Stimulated activated CD8-positive, alpha-beta memory T cell treated with anti-CD3 and anti-CD28 coated beads, Interleukin-12 subunit alpha, Interleukin-12 subunit beta, amount 100 ng/mL, for 4 hours (primary cell): ENCODE measurements at regions not wholly inside any gene's neighbourhood (a gene's known extent, or its start where the extent isn't known, plus 50 kb on each side); places are given as distances from the start of the nearest gene placed in this dataset.
"Not testable (repeated sequence)": the region's sequence is repeated elsewhere in the genome, so short reads cannot be mapped to it uniquely, and the experiment has no call there.

Source experiments
- DNase-seq: peaks from one replicate; pipeline ENCODE4 v3.0.0-alpha.2; 2020; ENCODE audit warnings: low read depth

DNA sequence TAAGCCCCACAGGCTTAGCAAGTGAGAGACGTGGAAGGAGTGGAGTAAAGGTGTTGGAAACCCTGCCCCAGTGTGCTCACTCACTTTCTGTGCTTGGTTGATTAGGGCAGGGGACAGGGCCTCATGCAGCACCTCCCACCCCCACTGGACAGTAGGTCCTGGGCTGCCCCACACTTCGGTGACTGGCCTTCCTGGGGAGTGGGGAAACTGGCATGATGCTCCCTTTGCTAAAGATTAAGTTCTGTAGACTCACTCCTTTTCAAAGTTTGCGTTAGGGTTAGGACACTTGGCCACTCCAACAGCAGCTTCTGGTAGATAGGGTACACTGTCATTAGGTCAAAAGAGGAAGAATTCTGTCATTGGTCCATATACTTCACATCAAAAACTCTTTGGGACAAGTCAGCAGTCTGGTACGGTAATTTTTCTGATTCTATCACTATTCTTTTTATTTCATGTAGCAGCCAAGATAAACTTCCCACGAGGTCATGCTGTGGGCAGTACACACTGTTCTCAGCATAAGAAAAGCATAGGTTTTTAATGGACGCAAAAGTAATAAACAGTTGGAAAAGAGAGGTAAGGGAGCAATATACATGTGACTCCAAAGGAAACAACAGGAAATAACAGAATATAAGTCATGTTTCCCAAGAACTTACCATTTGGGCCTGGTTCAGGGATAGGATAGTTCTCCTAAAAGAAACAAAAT lies 106.6 kb upstream of the TERB2 start:
- not testable (repeated sequence) for DNase-seq

GRCh38 chr15:44853304-44853950 lies 103.1 kb upstream of the TERB2 start:
- DNase-seq = peak; percentile 25

DNA sequence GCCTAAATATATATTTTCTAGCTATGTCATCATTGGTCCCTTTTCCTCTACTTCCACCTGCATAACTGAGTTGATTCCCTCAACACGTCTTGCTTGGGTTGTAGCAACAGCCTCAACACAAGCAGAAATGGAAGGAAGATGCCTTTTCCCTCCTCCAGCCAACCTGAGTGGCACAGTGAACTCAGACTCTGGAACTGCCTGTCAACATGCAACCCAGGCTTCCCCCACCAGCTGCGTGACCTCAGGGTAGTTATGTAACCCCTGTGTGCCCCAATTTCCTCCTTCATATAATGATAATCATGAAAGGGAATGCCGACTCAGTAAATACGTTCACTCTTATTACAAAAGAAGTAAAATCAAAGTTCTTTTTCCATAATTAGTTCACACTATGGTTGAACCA lies 101.8 kb upstream of the TERB2 start:
- DNase-seq = not testable (repeated sequence)

GRCh38 chr15:44856284-44856683 lies 100.2 kb upstream of the TERB2 start:
- DNase-seq = not testable (repeated sequence)

- not testable (repeated sequence) for DNase-seq
Measured at GRCh38 chr15:44857164-44857710, 99.2 kb upstream of the TERB2 start.

- DNase-seq = not testable (repeated sequence)
Measured at GRCh38 chr15:44859088-44859487, 97.4 kb upstream of the TERB2 start.

- not testable (repeated sequence) for DNase-seq
Measured at GRCh38 chr15:44860168-44860567, 96.3 kb upstream of the TERB2 start.

DNA sequence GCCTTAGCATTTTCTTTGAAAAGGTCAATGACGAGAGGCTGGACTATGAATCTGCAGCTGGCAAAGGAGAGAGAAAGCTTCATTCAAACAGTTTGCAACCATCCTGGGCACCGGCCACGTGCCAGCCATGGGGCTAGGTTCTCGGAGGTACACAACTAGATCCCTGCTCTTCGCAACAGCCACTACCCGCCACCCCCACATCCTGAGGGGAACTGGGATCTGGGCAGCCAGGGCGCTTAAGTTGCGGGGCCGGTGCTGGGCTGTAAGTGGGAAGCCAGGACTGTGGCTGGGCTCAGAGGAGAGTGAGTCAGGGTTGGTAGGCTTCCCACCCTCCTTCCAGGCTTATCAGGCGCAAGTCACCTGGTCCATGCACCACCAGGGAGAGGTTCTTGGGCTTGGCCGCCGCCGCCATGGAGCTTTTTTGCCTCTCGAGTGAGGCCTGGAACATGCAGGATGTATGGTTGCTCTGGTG lies 95.0 kb upstream of the TERB2 start:
- no peak for DNase-seq

GRCh38 chr15:44861917-44862316 lies 94.6 kb upstream of the TERB2 start:
- DNase-seq = no peak

GRCh38 chr15:44862866-44863265 lies 93.6 kb upstream of the TERB2 start:
- DNase-seq = not testable (repeated sequence)

DNA sequence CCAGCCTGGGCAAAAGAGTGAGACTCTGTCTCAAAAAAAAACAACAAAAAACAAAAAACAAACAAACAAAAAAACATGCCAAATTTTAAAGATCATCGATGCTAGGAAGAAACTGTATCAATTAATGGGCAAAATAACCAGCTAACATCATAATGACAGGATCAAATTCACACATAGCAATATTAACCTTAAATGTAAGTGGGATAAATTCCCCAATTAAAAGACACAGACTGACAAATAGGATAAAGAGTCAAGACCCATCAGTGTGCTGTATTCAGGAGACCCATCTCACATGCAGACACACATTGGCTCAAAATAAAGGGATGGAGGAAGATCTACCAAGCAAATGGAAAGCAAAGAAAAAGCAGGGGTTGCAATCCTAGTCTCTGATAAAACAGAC lies 88.4 kb upstream of the TERB2 start:
- not testable (repeated sequence) for DNase-seq

- DNase-seq = not testable (repeated sequence)
Measured at GRCh38 chr15:44870125-44870524, 86.4 kb upstream of the TERB2 start.

GRCh38 chr15:44873103-44873502 lies 83.4 kb upstream of the TERB2 start:
- DNase-seq = no peak

GRCh38 chr15:44879066-44879465 lies 77.4 kb upstream of the TERB2 start:
- DNase-seq = no peak

GRCh38 chr15:44882499-44882968 lies 74.0 kb upstream of the TERB2 start:
- DNase-seq = no peak

GRCh38 chr15:44883199-44883877 lies 73.1 kb upstream of the TERB2 start:
- no peak for DNase-seq

DNA sequence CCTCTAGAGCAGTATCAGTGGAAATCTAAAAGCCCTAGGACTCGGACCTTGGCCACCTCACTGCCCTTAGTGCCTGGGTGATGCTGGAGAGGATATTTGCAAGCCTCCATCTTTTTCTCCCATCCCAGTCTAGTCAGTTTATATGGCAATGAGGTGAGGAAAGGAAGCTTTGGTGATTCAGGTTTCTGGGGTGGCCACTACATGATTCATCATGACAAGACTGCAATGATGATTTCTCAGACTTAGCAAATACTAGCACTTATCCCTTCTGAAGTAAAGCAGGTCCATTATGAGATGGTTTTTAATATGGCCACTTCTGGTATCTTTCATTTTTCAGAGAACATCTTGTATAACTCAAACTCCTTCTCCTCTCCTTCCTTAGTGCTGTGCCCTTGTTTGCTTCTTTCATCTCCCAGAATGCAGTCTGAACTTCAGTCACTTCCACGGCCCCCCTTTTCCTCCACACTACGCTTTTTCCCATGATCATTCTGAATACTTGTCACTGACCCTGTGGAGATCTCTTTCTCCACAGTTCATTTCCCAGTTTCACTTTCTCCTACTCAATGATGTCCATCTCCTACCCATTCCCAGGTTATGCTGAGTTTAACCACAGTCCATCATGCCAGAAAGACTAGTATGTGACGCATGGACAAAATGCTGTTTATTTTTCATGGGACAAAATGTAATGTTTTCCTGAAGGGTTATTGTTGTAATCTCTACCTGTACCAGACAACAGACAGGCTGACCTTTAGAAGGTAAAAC lies 57.4 kb upstream of the TERB2 start:
- not testable (repeated sequence) for DNase-seq

DNA sequence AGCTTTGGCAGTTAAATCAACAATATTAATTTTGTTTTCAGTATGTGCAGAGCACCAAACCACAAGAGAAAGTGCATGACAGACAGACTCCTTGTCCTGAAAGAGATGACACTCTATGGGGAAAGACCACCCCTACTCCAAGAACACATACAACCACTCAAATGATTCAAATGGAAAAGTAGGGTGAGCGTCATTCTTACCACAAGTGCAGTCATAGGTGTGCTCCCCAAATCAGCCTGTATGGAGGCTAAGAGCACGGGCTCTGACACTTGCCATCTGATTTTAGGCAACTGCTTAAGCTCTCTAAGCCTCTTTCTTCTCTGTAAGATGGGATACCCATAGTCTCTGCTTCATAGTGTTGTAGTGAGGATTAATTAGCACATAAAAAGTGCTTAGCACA lies 56.7 kb upstream of the TERB2 start:
- not testable (repeated sequence) for DNase-seq

GRCh38 chr15:44900796-44901195 lies 55.7 kb upstream of the TERB2 start:
- not testable (repeated sequence) for DNase-seq

- DNase-seq = not testable (repeated sequence)
Measured at GRCh38 chr15:44903281-44903680, 53.2 kb upstream of the TERB2 start.

- DNase-seq = not testable (repeated sequence)
Measured at GRCh38 chr15:44904651-44905340, 51.7 kb upstream of the TERB2 start.
